Keratinocyte (primary cell): ENCODE measurements at regions not wholly inside any gene's neighbourhood (a gene's known extent, or its start where the extent isn't known, plus 50 kb on each side); places are given as distances from the start of the nearest gene placed in this dataset.

ENCODE experiments used
- DNase-seq: peaks from one replicate; pipeline ENCODE4 v3.0.0-alpha.2; 2011; ENCODE audit warnings: low read depth, missing footprints, low spot score
- FAIRE-seq: peaks from 2 replicates; lab custom pipeline; 2011; peaks lifted over from hg19 to GRCh38; lab: Jason Lieb, UNC
- H2AFZ ChIP-seq: 2 replicates; pipeline ENCODE4 v1.6.0; 2012; ENCODE audit warnings: low read length, control low read depth, inconsistent platforms; ENCODE audit not compliant: control insufficient read depth
- H3K27ac ChIP-seq: 2 replicates; pipeline ENCODE4 v1.5.1; 2011; ENCODE audit warnings: low read length; ENCODE audit not compliant: control insufficient read depth, insufficient read depth
- H3K27me3 ChIP-seq: 3 replicates; pipeline ENCODE4 v1.6.0; 2011; ENCODE audit warnings: low read length; ENCODE audit not compliant: control insufficient read depth, insufficient read depth; ENCODE audit errors: extremely low read depth
- H3K36me3 ChIP-seq, 2 experiments: 2 replicates in 1 of 2; 3 replicates in 1 of 2; pipeline ENCODE4 v1.5.1; 2011; ENCODE audit warnings: low read length in 2 of 2, mild to moderate bottlenecking in 1 of 2; ENCODE audit not compliant: control insufficient read depth in 2 of 2, insufficient read depth in 2 of 2; ENCODE audit errors: extremely low read depth in 1 of 2
- H3K4me1 ChIP-seq: 3 replicates; pipeline ENCODE4 v1.5.1; 2011; ENCODE audit warnings: low read length; ENCODE audit not compliant: control insufficient read depth, insufficient read depth; ENCODE audit errors: extremely low read depth
- H3K4me2 ChIP-seq: 3 replicates; pipeline ENCODE4 v1.6.0; 2011; ENCODE audit warnings: low read depth, low read length; ENCODE audit not compliant: control insufficient read depth, insufficient read depth; ENCODE audit errors: extremely low read depth
- H3K4me3 ChIP-seq, 3 experiments: fragments of 200-600 bp in 1 of 3; sonication (generic) in 1 of 3; 2 replicates in 2 of 3; 3 replicates in 1 of 3; pipeline ENCODE4 v1.5.1; 2011 to 2016; ENCODE audit warnings: low read length in 3 of 3, mild to moderate bottlenecking in 3 of 3, control low read depth in 2 of 3, inconsistent platforms in 1 of 3, low read depth in 1 of 3, mixed read lengths in 1 of 3, mixed run types in 1 of 3, moderate library complexity in 1 of 3; ENCODE audit not compliant: control insufficient read depth in 2 of 3, insufficient read depth in 2 of 3; ENCODE audit errors: extremely low read depth in 1 of 3
- H3K79me2 ChIP-seq: 2 replicates; pipeline ENCODE4 v1.6.0; 2012; ENCODE audit warnings: low read length; ENCODE audit not compliant: control insufficient read depth, insufficient read depth
- H3K9ac ChIP-seq: 3 replicates; pipeline ENCODE4 v1.6.0; 2011; ENCODE audit warnings: low read length; ENCODE audit not compliant: control insufficient read depth, insufficient read depth; ENCODE audit errors: extremely low read depth
- H3K9me1 ChIP-seq: 3 replicates; pipeline ENCODE4 v1.6.0; 2011; ENCODE audit warnings: low read length; ENCODE audit not compliant: control insufficient read depth, insufficient read depth; ENCODE audit errors: extremely low read depth
- H3K9me3 ChIP-seq: 2 replicates; pipeline ENCODE4 v1.5.1; 2012; ENCODE audit warnings: low read depth, low read length; ENCODE audit not compliant: control insufficient read depth
- H4K20me1 ChIP-seq: 3 replicates; pipeline ENCODE4 v1.6.0; 2011; ENCODE audit warnings: low read length; ENCODE audit not compliant: control insufficient read depth, insufficient read depth; ENCODE audit errors: extremely low read depth
- CTCF ChIP-seq, 3 experiments: IDR thresholded peaks in 1 of 3; conservative IDR thresholded peaks in 1 of 3; optimal IDR thresholded peaks in 1 of 3; 2 replicates in 2 of 3; 3 replicates in 1 of 3; pipeline versions ENCODE3 to v1.5.1; 2011; ENCODE audit warnings: low read length in 3 of 3, mild to moderate bottlenecking in 3 of 3, moderate library complexity in 2 of 3, control low read depth in 1 of 3, inconsistent platforms in 1 of 3; ENCODE audit not compliant: insufficient read depth in 2 of 3; ENCODE audit errors: extremely low read depth in 1 of 3
- EZH2 ChIP-seq: IDR thresholded peaks from one replicate; pipeline ENCODE4 v1.6.1; 2012; ENCODE audit warnings: inconsistent platforms, mild to moderate bottlenecking, low read length, moderate library complexity
- dilution Hi-C: fragments of 300-500 bp; cut with MboI; formaldehyde crosslinking; loops from one replicate; pipeline ENCODE4 v1.7.0; 2020; ENCODE audit warnings: low sequenced_read_pairs; ENCODE audit not compliant: extremely low pct_ligation_motif_present

- Histone ChIP-seq H3K36me3 (no peaks in the 10 kb centered on the region), H3K9me3 (peaks cover 13% of the 10 kb centered on the region), H3K9me1 (no peaks in the 10 kb centered on the region), H3K27ac (no peak overlapping the region), H3K79me2 (no peaks in the 10 kb centered on the region), H2AFZ (no peak overlapping the region), H3K27me3 (no peaks in the 10 kb centered on the region), H3K4me1 (no peaks in the 10 kb centered on the region), H3K4me3 (no peak overlapping the region), H3K9ac (no peak overlapping the region), H4K20me1 (no peaks in the 10 kb centered on the region), H3K4me2 (no peak overlapping the region)
- dilution Hi-C loops, result no loop called here
- no peak for DNase-seq
- TF ChIP-seq CTCF (optimal IDR thresholded peaks at IDR 0.05 in 1 of 3, IDR thresholded peaks at IDR 0.05 in 1 of 3, conservative IDR thresholded peaks at IDR 0.05 in 1 of 3; ENCODE audit: extremely low read depth in 1 of 3, insufficient read depth in 2 of 3, low read length in 3 of 3) (no peak), EZH2 (no peak)
- no peak for FAIRE-seq
Measured at GRCh38 chr14:105903971-105904370, 377.6 kb downstream of the TMEM121 start.

- TF ChIP-seq EZH2 (no peak), CTCF (optimal IDR thresholded peaks at IDR 0.05 in 1 of 3, IDR thresholded peaks at IDR 0.05 in 1 of 3, conservative IDR thresholded peaks at IDR 0.05 in 1 of 3; ENCODE audit: extremely low read depth in 1 of 3, insufficient read depth in 2 of 3, low read length in 3 of 3) (no peak)
- dilution Hi-C loops, result no loop called here
- Histone ChIP-seq H3K27ac (no peak overlapping the region), H3K79me2 (no peaks in the 10 kb centered on the region), H3K9me3 (peaks cover 13% of the 10 kb centered on the region), H3K9ac (no peak overlapping the region), H3K4me1 (no peaks in the 10 kb centered on the region), H2AFZ (no peak overlapping the region), H3K36me3 (no peaks in the 10 kb centered on the region), H3K9me1 (no peaks in the 10 kb centered on the region), H3K27me3 (no peaks in the 10 kb centered on the region), H3K4me3 (no peak overlapping the region), H4K20me1 (no peaks in the 10 kb centered on the region), H3K4me2 (no peak overlapping the region)
- DNase-seq (no peak), FAIRE-seq (no peak)
Measured at GRCh38 chr14:105904379-105904778, 378.0 kb downstream of the TMEM121 start.
